ENCODE measurements at regions not wholly inside any gene's neighbourhood (a gene's known extent, or its start where the extent isn't known, plus 50 kb on each side); places are given as distances from the start of the nearest gene placed in this dataset.

- DNase-seq: no peak
These were observed 102.5 kb upstream of the ADAMTS16 start for GRCh38 chr5:5037674-5038073.

GRCh38 chr5:5039918-5040317 is 100.2 kb upstream of the ADAMTS16 start:
- no peak for DNase-seq

GRCh38 chr5:5040712-5041111 is 99.4 kb upstream of the ADAMTS16 start:
- no peak for DNase-seq

GRCh38 chr5:5042806-5043205 is 97.3 kb upstream of the ADAMTS16 start:
- no peak for DNase-seq

GRCh38 chr5:5043346-5043745 is 96.8 kb upstream of the ADAMTS16 start:
- no peak for DNase-seq

GRCh38 chr5:5044247-5044840 is 95.8 kb upstream of the ADAMTS16 start:
- no peak for DNase-seq

GRCh38 chr5:5046680-5047502 is 93.2 kb upstream of the ADAMTS16 start:
- no peak for DNase-seq

- no peak for DNase-seq
These were observed 89.3 kb upstream of the ADAMTS16 start for GRCh38 chr5:5050801-5051200.

- DNase-seq: no peak
These were observed 84.4 kb upstream of the ADAMTS16 start for GRCh38 chr5:5055712-5056111.

GRCh38 chr5:5061836-5062235 is 78.3 kb upstream of the ADAMTS16 start:
- DNase-seq: no peak

GRCh38 chr5:5062525-5063302 is 77.4 kb upstream of the ADAMTS16 start:
- DNase-seq: no peak

- DNase-seq: no peak
These were observed 76.6 kb upstream of the ADAMTS16 start for GRCh38 chr5:5063533-5063953.

- no peak for DNase-seq
These were observed 74.7 kb upstream of the ADAMTS16 start for GRCh38 chr5:5065472-5065871.

GRCh38 chr5:5066276-5067186 is 73.6 kb upstream of the ADAMTS16 start:
- DNase-seq: no peak

- DNase-seq: no peak
These were observed 70.3 kb upstream of the ADAMTS16 start for GRCh38 chr5:5069851-5070250.

GRCh38 chr5:5071554-5071953 is 68.6 kb upstream of the ADAMTS16 start:
- no peak for DNase-seq

GRCh38 chr5:5077236-5077635 is 62.9 kb upstream of the ADAMTS16 start:
- DNase-seq: no peak

GRCh38 chr5:5078009-5078897 is 61.9 kb upstream of the ADAMTS16 start:
- no peak for DNase-seq

GRCh38 chr5:5079876-5080275 is 60.3 kb upstream of the ADAMTS16 start:
- no peak for DNase-seq

GRCh38 chr5:5080790-5081189 is 59.3 kb upstream of the ADAMTS16 start:
- DNase-seq: no peak

GRCh38 chr5:5085381-5085780 is 54.7 kb upstream of the ADAMTS16 start:
- DNase-seq: no peak
